NCI-H774 (cell line): ENCODE measurements at regions not wholly inside any gene's neighbourhood (a gene's known extent, or its start where the extent isn't known, plus 50 kb on each side); places are given as distances from the start of the nearest gene placed in this dataset.

Experiments
- DNase-seq: peaks from one replicate; lab custom pipeline; 2025; lab: John Stamatoyannopoulos, UW

GRCh38 chr6:147820520-147820919, 312.0 kb downstream of the SAMD5 start:
- DNase-seq, result peak; percentile 23

GRCh38 chr6:147821295-147821897, 312.9 kb downstream of the SAMD5 start:
- no peak for DNase-seq

GRCh38 chr6:147823936-147824335, 315.4 kb downstream of the SAMD5 start:
- DNase-seq, result no peak

GRCh38 chr6:147825848-147826247, 317.4 kb downstream of the SAMD5 start:
- peak; percentile 53 for DNase-seq

- no peak for DNase-seq
Measured at GRCh38 chr6:147826698-147827097, 318.2 kb downstream of the SAMD5 start.

- no peak for DNase-seq
Measured at GRCh38 chr6:147829418-147829817, 320.9 kb downstream of the SAMD5 start.

- no peak for DNase-seq
Measured at GRCh38 chr6:147829835-147830234, 321.3 kb downstream of the SAMD5 start.

GRCh38 chr6:147831356-147831755, 322.9 kb downstream of the SAMD5 start:
- DNase-seq, result no peak

GRCh38 chr6:147833607-147834006, 325.1 kb downstream of the SAMD5 start:
- no peak for DNase-seq

- DNase-seq, result no peak
Measured at GRCh38 chr6:147834084-147834776, 325.7 kb downstream of the SAMD5 start.

- DNase-seq, result no peak
Measured at GRCh38 chr6:147837540-147837939, 329.1 kb downstream of the SAMD5 start.

GRCh38 chr6:147839708-147840610, 331.5 kb downstream of the SAMD5 start:
- DNase-seq, result no peak

- peak; percentile 29 for DNase-seq
Measured at GRCh38 chr6:147841547-147842148, 333.2 kb downstream of the SAMD5 start.

GRCh38 chr6:147849401-147850330, 341.2 kb downstream of the SAMD5 start:
- no peak for DNase-seq

GRCh38 chr6:147852772-147853171, 344.3 kb downstream of the SAMD5 start:
- no peak for DNase-seq

- no peak for DNase-seq
Measured at GRCh38 chr6:147853574-147853973, 345.1 kb downstream of the SAMD5 start.

GRCh38 chr6:147855803-147856482, 347.5 kb downstream of the SAMD5 start:
- no peak for DNase-seq

- no peak for DNase-seq
Measured at GRCh38 chr6:147856687-147857086, 348.2 kb downstream of the SAMD5 start.

GRCh38 chr6:147858421-147858820, 349.9 kb downstream of the SAMD5 start:
- DNase-seq, result no peak

GRCh38 chr6:147859071-147859470, 350.6 kb downstream of the SAMD5 start:
- no peak for DNase-seq

GRCh38 chr6:147861696-147862095, 353.2 kb downstream of the SAMD5 start:
- DNase-seq, result no peak
